ENCODE measurements at regions not wholly inside any gene's neighbourhood (a gene's known extent, or its start where the extent isn't known, plus 50 kb on each side); places are given as distances from the start of the nearest gene placed in this dataset.
A peak's percentile ranks its signal among the peaks of the same experiment; 100 is the strongest.

GRCh38 chr17:34710226-34710625 is 130.8 kb downstream of the TMEM132E start:
- Histone ChIP-seq H3K9me3 (replicated peaks) (no peaks in the 10 kb centered on the region), H3K4me3 (no peak overlapping the region), H3K4me1 (no peaks in the 10 kb centered on the region), H3K27me3 (peaks cover 20% of the 10 kb centered on the region; the same call in 1 of the 2 replicates), H3K36me3 (no peaks in the 10 kb centered on the region), H3K27ac (no peak overlapping the region)
- DNase-seq, result no peak

GRCh38 chr17:34709158-34709754 is 129.9 kb downstream of the TMEM132E start:
- no peaks in the 10 kb centered on the region for H3K9me3 ChIP-seq (replicated peaks)
- H3K36me3 ChIP-seq, result no peaks in the 10 kb centered on the region
- no peak overlapping the region for H3K4me3 ChIP-seq
- H3K4me1 ChIP-seq, result no peaks in the 10 kb centered on the region
- H3K27me3 ChIP-seq, result peaks cover 18% of the 10 kb centered on the region; the same call in 1 of the 2 replicates
- H3K27ac ChIP-seq, result no peak overlapping the region
- no peak for DNase-seq

GRCh38 chr17:34706029-34706428 is 126.6 kb downstream of the TMEM132E start:
- Histone ChIP-seq H3K36me3 (no peaks in the 10 kb centered on the region), H3K27ac (no peak overlapping the region), H3K4me3 (no peak overlapping the region), H3K27me3 (0 out of 2 replicates have a peak, but pooled peaks cover 5% of the 10 kb centered on the region), H3K9me3 (replicated peaks) (no peaks in the 10 kb centered on the region), H3K4me1 (no peaks in the 10 kb centered on the region)
- DNase-seq, result peak; percentile 42 to 62

- Histone ChIP-seq H3K27me3 (no peaks in the 10 kb centered on the region), H3K9me3 (replicated peaks) (no peaks in the 10 kb centered on the region), H3K4me3 (no peak overlapping the region), H3K4me1 (no peaks in the 10 kb centered on the region), H3K27ac (no peak overlapping the region), H3K36me3 (no peaks in the 10 kb centered on the region)
- peak; percentile 70 to 82 for DNase-seq
These were observed 124.2 kb downstream of the TMEM132E start for GRCh38 chr17:34703533-34703932.

- Histone ChIP-seq H3K9me3 (replicated peaks) (no peaks in the 10 kb centered on the region), H3K4me1 (no peaks in the 10 kb centered on the region), H3K27me3 (no peaks in the 10 kb centered on the region), H3K27ac (no peak overlapping the region), H3K36me3 (no peaks in the 10 kb centered on the region), H3K4me3 (no peak overlapping the region)
- no peak for DNase-seq
These were observed 119.8 kb downstream of the TMEM132E start for GRCh38 chr17:34699181-34699580.

GRCh38 chr17:34692920-34693319 is 113.5 kb downstream of the TMEM132E start:
- Histone ChIP-seq H3K4me1 (no peaks in the 10 kb centered on the region), H3K27ac (no peak overlapping the region), H3K36me3 (no peaks in the 10 kb centered on the region), H3K4me3 (no peak overlapping the region), H3K27me3 (no peaks in the 10 kb centered on the region), H3K9me3 (replicated peaks) (no peaks in the 10 kb centered on the region)
- DNase-seq, result no peak
